ENCODE measurements at regions not wholly inside any gene's neighbourhood (a gene's known extent, or its start where the extent isn't known, plus 50 kb on each side); places are given as distances from the start of the nearest gene placed in this dataset.

DNA sequence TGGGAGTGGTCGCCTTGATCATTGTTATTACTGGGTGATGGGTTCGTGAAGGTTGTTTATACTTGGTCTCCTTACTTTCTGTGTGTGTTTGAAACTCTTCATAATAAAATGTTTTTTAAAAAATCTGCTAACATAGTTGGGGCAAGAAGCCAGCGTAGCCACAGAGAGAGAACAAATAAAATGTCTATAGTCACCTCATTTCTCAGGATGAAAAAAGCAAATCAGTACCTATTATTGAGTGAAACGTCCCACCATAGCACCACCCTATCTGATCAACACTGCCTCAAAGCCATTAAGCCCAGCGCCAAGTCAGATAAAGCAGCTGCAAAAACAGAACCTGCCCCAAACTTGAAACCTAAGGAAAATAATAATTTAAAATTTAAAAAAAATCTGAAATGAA lies 89.7 kb upstream of the TAB2 start:
- TF ChIP-seq, protein P1, sequence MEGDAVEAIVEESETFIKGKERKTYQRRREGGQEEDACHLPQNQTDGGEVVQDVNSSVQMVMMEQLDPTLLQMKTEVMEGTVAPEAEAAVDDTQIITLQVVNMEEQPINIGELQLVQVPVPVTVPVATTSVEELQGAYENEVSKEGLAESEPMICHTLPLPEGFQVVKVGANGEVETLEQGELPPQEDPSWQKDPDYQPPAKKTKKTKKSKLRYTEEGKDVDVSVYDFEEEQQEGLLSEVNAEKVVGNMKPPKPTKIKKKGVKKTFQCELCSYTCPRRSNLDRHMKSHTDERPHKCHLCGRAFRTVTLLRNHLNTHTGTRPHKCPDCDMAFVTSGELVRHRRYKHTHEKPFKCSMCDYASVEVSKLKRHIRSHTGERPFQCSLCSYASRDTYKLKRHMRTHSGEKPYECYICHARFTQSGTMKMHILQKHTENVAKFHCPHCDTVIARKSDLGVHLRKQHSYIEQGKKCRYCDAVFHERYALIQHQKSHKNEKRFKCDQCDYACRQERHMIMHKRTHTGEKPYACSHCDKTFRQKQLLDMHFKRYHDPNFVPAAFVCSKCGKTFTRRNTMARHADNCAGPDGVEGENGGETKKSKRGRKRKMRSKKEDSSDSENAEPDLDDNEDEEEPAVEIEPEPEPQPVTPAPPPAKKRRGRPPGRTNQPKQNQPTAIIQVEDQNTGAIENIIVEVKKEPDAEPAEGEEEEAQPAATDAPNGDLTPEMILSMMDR (IDR thresholded peaks at IDR 0.05; ENCODE audit: control extremely low read depth in 1 of 3, insufficient read depth in 1 of 3, low read depth in 1 of 3, low read length in 3 of 3) = no peak
- TF ChIP-seq EZH2 (IDR thresholded peaks at IDR 0.05; ENCODE audit: low read depth, low read length, severe bottlenecking) = no peak
- TF ChIP-seq, protein P2, sequence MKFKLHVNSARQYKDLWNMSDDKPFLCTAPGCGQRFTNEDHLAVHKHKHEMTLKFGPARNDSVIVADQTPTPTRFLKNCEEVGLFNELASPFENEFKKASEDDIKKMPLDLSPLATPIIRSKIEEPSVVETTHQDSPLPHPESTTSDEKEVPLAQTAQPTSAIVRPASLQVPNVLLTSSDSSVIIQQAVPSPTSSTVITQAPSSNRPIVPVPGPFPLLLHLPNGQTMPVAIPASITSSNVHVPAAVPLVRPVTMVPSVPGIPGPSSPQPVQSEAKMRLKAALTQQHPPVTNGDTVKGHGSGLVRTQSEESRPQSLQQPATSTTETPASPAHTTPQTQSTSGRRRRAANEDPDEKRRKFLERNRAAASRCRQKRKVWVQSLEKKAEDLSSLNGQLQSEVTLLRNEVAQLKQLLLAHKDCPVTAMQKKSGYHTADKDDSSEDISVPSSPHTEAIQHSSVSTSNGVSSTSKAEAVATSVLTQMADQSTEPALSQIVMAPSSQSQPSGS (IDR thresholded peaks at IDR 0.05; ENCODE audit: low read length) = no peak
- no peak for TF ChIP-seq EP300 (IDR thresholded peaks at IDR 0.05; ENCODE audit: borderline replicate concordance in 1 of 2, low read depth in 2 of 2, low read length in 2 of 2)
- TF ChIP-seq YY1 (IDR thresholded peaks at IDR 0.05; ENCODE audit: low read depth, low read length) = no peak
- TF ChIP-seq POLR2A (IDR thresholded peaks at IDR 0.05; ENCODE audit: control extremely low read depth in 1 of 2, low read depth in 2 of 2, low read length in 2 of 2) = no peak
- no peak for TF ChIP-seq JUND (IDR thresholded peaks at IDR 0.05; ENCODE audit: low read length)
- TF ChIP-seq ASH2L (IDR thresholded peaks at IDR 0.05; ENCODE audit: low read length) = no peak
- TF ChIP-seq, protein P3, sequence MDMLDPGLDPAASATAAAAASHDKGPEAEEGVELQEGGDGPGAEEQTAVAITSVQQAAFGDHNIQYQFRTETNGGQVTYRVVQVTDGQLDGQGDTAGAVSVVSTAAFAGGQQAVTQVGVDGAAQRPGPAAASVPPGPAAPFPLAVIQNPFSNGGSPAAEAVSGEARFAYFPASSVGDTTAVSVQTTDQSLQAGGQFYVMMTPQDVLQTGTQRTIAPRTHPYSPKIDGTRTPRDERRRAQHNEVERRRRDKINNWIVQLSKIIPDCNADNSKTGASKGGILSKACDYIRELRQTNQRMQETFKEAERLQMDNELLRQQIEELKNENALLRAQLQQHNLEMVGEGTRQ (IDR thresholded peaks at IDR 0.05; ENCODE audit: low read length) = no peak
- TF ChIP-seq KDM5A (IDR thresholded peaks at IDR 0.05; ENCODE audit: low read length) = no peak
- TF ChIP-seq RFX5 (IDR thresholded peaks at IDR 0.05; ENCODE audit: borderline replicate concordance, low read depth, low read length) = no peak

All from H1 (cell line).